T-cell (primary cell): ENCODE measurements at regions not wholly inside any gene's neighbourhood (a gene's known extent, or its start where the extent isn't known, plus 50 kb on each side); places are given as distances from the start of the nearest gene placed in this dataset.

Experiments used
- ATAC-seq, 4 experiments: fragments of 200-7000 bp in 3 of 4; fragments of 150-1000 bp in 1 of 4; cut with Tn5 transposase; replicated peaks in 1 of 4; 1 replicate in 3 of 4; 2 replicates in 1 of 4; pipeline ENCODE4 v1.10.0; 2021; ENCODE audit warnings: moderate library complexity in 3 of 4, mild to moderate bottlenecking in 2 of 4, moderate number of reproducible peaks in 1 of 4
- CTCF ChIA-PET, 2 donors: fragments of 300-600 bp; sonication (Branson Sonifier 250); formaldehyde crosslinking; loops; one replicate each; lab custom pipeline; 2022; ENCODE audit warnings: antibody characterized with exemption in 2 of 2; lab: Charles Lee
- POLR2A ChIA-PET, 2 donors: fragments of 300-600 bp; sonication (Branson Sonifier 250); formaldehyde crosslinking; loops; one replicate each; lab custom pipeline; 2022; ENCODE audit warnings: antibody characterized with exemption in 2 of 2; lab: Charles Lee
- DNase-seq, 35 experiments: peaks; one replicate each; pipeline versions ENCODE4 v3.0.0 to v3.0.0-alpha.2; 2013 to 2023
- H3K27ac ChIP-seq: one replicate; pipeline ENCODE4 v1.5.1; 2013; ENCODE audit warnings: low read length
- H3K27me3 ChIP-seq, 2 experiments: replicated peaks in 1 of 2; 1 replicate in 1 of 2; 2 replicates in 1 of 2; pipeline versions ENCODE4 v1.6.1 to v1.7.0; 2013; ENCODE audit warnings: low read length in 1 of 2, mixed read lengths in 1 of 2; ENCODE audit not compliant: control insufficient read depth in 2 of 2, insufficient read depth in 2 of 2; ENCODE audit errors: extremely low read depth in 1 of 2
- H3K36me3 ChIP-seq, 2 donors: 1 replicate in 1 of 2; 2 replicates in 1 of 2; pipeline versions ENCODE4 v1.6.1 to v1.7.0; 2013; ENCODE audit warnings: low read length in 1 of 2; ENCODE audit not compliant: control insufficient read depth in 2 of 2, insufficient read depth in 1 of 2; ENCODE audit errors: extremely low read depth in 1 of 2
- H3K4me1 ChIP-seq, 2 experiments: 1 replicate in 1 of 2; 2 replicates in 1 of 2; pipeline versions ENCODE4 v1.6.1 to v1.7.0; 2013; ENCODE audit warnings: low read length in 2 of 2, mixed read lengths in 1 of 2; ENCODE audit not compliant: insufficient read depth in 2 of 2, control insufficient read depth in 1 of 2; ENCODE audit errors: extremely low read depth in 1 of 2
- H3K4me3 ChIP-seq, 2 donors: 1 replicate in 1 of 2; 2 replicates in 1 of 2; pipeline versions ENCODE4 v1.5.1 to v1.7.0; 2013; ENCODE audit warnings: mild to moderate bottlenecking in 2 of 2, low read length in 1 of 2, moderate library complexity in 1 of 2; ENCODE audit not compliant: control insufficient read depth in 1 of 2; ENCODE audit errors: extremely low read depth in 1 of 2
- H3K9me3 ChIP-seq: 2 replicates; pipeline ENCODE4 v1.7.0; 2013
- H3K27ac Mint-ChIP-seq, 2 donors: one replicate each; pipeline ENCODE4 v1.8.0; 2020 to 2021; ENCODE audit warnings: mild to moderate bottlenecking in 2 of 2, mixed read lengths in 2 of 2
- H3K27me3 Mint-ChIP-seq, 2 donors: one replicate each; pipeline ENCODE4 v1.8.0; 2021 to 2022; ENCODE audit warnings: mixed read lengths in 2 of 2
- H3K36me3 Mint-ChIP-seq: one replicate; pipeline ENCODE4 v1.8.0; 2021; ENCODE audit warnings: mixed read lengths
- H3K4me1 Mint-ChIP-seq, 3 donors: one replicate each; pipeline ENCODE4 v1.8.0; 2020 to 2022; ENCODE audit warnings: mixed read lengths in 3 of 3, mild to moderate bottlenecking in 1 of 3
- H3K4me3 Mint-ChIP-seq, 3 donors: one replicate each; pipeline ENCODE4 v1.8.0; 2020 to 2022; ENCODE audit warnings: mild to moderate bottlenecking in 3 of 3, mixed read lengths in 3 of 3, moderate library complexity in 3 of 3
- H3K9me3 Mint-ChIP-seq, 3 donors: one replicate each; pipeline ENCODE4 v1.8.0; 2020 to 2022; ENCODE audit warnings: mixed read lengths in 3 of 3
- WGBS: methylation state at CpG from one replicate; pipeline ENCODE4 v1.1.5; 2013; ENCODE audit warnings: missing lambda C conversion rate; ENCODE audit not compliant: insufficient coverage; 5-methylcytosine and 5-hydroxymethylcytosine counted together

GRCh38 chr7:97468493-97468892 lies 263.4 kb upstream of the TAC1 start:
- Mint-ChIP-seq H3K27me3 (peaks cover 5 to 10% of the 10 kb centered on the region in 2 donors), H3K4me1 (no peaks in the 10 kb centered on the region), H3K4me3 (no peak overlapping the region), H3K9me3 (peaks cover 0 to 4% (median 4%) of the 10 kb centered on the region in 3 donors), H3K27ac (no peak overlapping the region), H3K36me3 (no peaks in the 10 kb centered on the region)
- 100% methylated on average over 2 of the region's 3 CpGs for WGBS
- no peaks in the 10 kb centered on the region for H3K9me3 ChIP-seq
- no peak for DNase-seq
- no peak overlapping the region for H3K4me3 ChIP-seq
- no peaks in the 10 kb centered on the region for H3K4me1 ChIP-seq
- ATAC-seq, result no peak
- H3K36me3 ChIP-seq, result no peaks in the 10 kb centered on the region
- ChIA-PET POLR2A (no interaction called here), CTCF (no interaction called here)
- H3K27me3 ChIP-seq, result no peaks in the 10 kb centered on the region
- no peak overlapping the region for H3K27ac ChIP-seq

DNA sequence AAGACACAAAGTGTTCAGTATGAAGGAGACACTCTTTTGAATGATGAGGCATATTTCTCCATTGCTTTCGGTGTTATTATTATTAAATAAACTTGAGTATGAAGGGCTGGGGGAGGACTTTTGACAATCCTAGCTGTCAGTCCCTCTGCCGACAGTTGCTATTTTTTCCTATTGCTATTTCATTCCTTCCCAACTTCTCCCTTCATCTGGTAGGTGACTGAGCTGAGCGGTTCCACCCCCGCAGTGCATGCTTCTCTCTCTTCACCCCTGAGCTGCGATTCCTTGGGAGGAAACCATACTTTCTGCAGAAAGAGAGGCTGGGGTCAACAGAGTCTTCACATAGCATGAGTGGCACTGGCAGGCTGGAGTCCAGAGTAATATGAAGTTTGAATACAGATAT lies 261.2 kb upstream of the TAC1 start:
- no peaks in the 10 kb centered on the region for H3K36me3 Mint-ChIP-seq
- no peak overlapping the region for H3K4me3 Mint-ChIP-seq
- no CpG with 5 or more reads among the region's 5 CpGs for WGBS
- no peaks in the 10 kb centered on the region for H3K4me1 Mint-ChIP-seq
- no peak overlapping the region for H3K27ac Mint-ChIP-seq
- Histone ChIP-seq H3K27me3 (no peaks in the 10 kb centered on the region), H3K36me3 (no peaks in the 10 kb centered on the region), H3K9me3 (no peaks in the 10 kb centered on the region), H3K27ac (no peak overlapping the region), H3K4me3 (no peak overlapping the region), H3K4me1 (no peaks in the 10 kb centered on the region)
- H3K27me3 Mint-ChIP-seq, result peaks cover 3 to 5% of the 10 kb centered on the region in 2 donors
- CTCF ChIA-PET, result no interaction called here
- POLR2A ChIA-PET, result no interaction called here
- ATAC-seq (no peak), DNase-seq (no peak)
- no peaks in the 10 kb centered on the region for H3K9me3 Mint-ChIP-seq

DNA sequence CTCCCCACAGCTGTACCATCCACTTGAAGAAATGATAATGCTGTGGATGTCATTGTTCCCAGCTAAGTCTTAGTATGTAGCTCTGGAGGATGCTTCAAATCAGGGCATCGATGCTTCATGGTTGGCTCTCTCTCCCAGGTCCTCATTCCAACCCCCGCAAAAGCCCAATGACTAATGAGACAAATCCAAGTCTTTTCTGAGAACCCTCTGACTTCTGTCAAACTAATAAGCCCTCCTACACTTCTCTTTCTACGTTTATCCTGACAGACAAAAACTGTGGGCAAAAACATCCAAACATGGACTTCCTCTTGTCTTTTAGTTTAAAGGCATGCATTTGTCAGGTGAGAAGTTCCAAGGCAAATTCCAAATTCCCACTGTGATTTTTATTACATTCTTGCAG lies 260.4 kb upstream of the TAC1 start:
- CTCF ChIA-PET, result no interaction called here
- H3K27ac Mint-ChIP-seq, result no peak overlapping the region

DNA sequence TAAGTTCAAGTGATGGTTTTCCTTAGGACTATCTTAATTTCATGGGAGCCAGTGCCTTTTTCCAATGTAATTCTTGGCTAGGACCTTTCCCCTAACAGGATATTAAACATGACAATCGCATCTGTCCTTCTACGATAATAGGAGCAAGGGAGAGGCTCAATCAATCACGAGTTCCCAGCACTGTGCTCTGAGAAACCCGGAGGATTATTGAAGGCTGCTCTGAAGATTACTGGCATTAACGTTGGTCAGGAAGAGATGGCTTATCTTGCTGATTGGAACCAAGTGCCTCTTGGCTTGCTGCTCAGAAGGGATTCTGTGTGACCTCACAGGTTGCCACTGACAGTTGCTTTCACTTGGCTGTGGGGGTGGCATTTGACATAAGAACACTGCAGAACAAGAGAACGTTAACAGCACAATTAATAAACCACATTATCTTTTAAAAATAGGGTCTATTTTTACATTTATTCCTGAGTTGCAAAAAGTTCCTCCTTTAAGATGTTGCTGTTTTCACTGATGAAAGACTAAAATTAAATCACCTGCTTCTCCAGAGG lies 252.1 kb upstream of the TAC1 start:
- 48% methylated on average over 4 of the region's 6 CpGs for WGBS
- DNase-seq, result no peak
- Histone ChIP-seq H3K27ac (no peak overlapping the region), H3K9me3 (no peaks in the 10 kb centered on the region), H3K36me3 (no peaks in the 10 kb centered on the region), H3K4me1 (no peaks in the 10 kb centered on the region), H3K4me3 (no peak overlapping the region), H3K27me3 (peaks cover 0 to 2% of the 10 kb centered on the region in 2 experiments)
- Mint-ChIP-seq H3K27ac (no peak overlapping the region), H3K9me3 (peaks cover 0 to 5% (median 4%) of the 10 kb centered on the region in 3 donors), H3K36me3 (no peaks in the 10 kb centered on the region), H3K4me3 (no peak overlapping the region), H3K27me3 (peaks cover 0 to 7% of the 10 kb centered on the region in 2 donors), H3K4me1 (no peaks in the 10 kb centered on the region)
- CTCF ChIA-PET, result no interaction called here
- POLR2A ChIA-PET, result no interaction called here
- no peak for ATAC-seq

More for the DNA sequence above, 260.4 kb upstream of the TAC1 start:
- no peak overlapping the region for H3K4me3 ChIP-seq
- H3K9me3 Mint-ChIP-seq, result no peaks in the 10 kb centered on the region
- DNase-seq (no peak), ATAC-seq (no peak)
- no peaks in the 10 kb centered on the region for H3K36me3 ChIP-seq
- H3K27me3 ChIP-seq, result no peaks in the 10 kb centered on the region
- WGBS, result 100% methylated on average over 1 of the region's 3 CpGs
- POLR2A ChIA-PET, result no interaction called here
- peaks cover 3 to 5% of the 10 kb centered on the region in 2 donors for H3K27me3 Mint-ChIP-seq
- no peaks in the 10 kb centered on the region for H3K9me3 ChIP-seq
- H3K4me3 Mint-ChIP-seq, result no peak overlapping the region
- H3K36me3 Mint-ChIP-seq, result no peaks in the 10 kb centered on the region
- no peak overlapping the region for H3K27ac ChIP-seq
- no peaks in the 10 kb centered on the region for H3K4me1 Mint-ChIP-seq
- no peaks in the 10 kb centered on the region for H3K4me1 ChIP-seq

DNA sequence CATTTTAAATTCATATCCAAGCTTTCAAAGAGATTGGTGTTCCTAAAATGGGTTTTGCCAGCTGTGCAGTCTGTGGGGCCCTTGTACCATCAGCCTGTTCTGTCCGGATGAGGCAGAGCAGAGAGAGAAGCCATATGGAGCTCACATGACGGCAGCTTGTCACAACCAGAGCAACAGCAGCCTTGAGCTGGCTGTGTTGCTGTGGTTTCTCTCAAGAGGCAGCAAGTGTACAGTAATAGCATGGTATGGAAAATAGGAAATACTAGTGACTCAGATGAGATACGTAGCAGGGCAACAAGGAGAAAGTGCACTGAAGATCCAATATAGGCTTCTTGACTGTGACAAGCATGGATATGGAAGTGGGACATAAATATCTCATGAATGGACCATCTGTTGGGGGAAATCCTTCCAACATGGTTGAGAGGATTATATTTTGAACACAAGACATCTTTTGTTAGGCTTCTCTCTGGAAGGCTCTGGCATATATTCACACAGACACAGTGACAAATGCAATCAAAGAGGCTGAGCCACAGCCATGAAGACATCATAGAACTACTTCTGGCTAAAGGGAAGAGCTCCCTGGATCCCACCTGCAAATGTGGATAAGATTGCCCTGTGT lies 251.0 kb upstream of the TAC1 start:
- Histone ChIP-seq H3K4me1 (no peaks in the 10 kb centered on the region), H3K4me3 (no peak overlapping the region), H3K27me3 (peaks cover 0 to 2% of the 10 kb centered on the region in 2 experiments), H3K27ac (no peak overlapping the region), H3K9me3 (no peaks in the 10 kb centered on the region), H3K36me3 (no peaks in the 10 kb centered on the region)
- Mint-ChIP-seq H3K4me1 (no peaks in the 10 kb centered on the region), H3K27me3 (peaks cover 0 to 7% of the 10 kb centered on the region in 2 donors), H3K4me3 (no peak overlapping the region), H3K9me3 (peaks cover 0 to 5% (median 4%) of the 10 kb centered on the region in 3 donors), H3K27ac (no peak overlapping the region), H3K36me3 (no peaks in the 10 kb centered on the region)
- WGBS, result 86% methylated on average over 3 of the region's 3 CpGs
- no peak for ATAC-seq
- POLR2A ChIA-PET, result no interaction called here
- no peak for DNase-seq
- CTCF ChIA-PET, result no interaction called here

DNA sequence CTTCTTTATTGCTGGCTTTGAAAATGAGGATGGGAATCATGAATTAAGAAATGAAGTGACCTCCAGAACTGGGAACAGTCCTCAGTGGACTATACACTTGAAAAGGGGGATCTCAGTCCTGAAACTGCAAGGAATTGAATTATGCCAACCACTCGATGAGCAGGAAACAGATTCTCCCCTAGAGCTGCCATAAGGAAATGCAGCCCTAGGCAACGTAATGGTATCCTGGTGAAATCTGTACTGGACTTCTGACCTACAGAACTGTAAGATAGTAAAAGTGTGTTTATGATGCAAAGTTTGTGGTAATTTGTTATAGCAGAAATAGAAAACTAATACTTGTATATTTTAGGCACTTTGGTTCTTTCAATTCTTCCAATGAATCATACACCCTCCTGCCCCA lies 236.4 kb upstream of the TAC1 start:
- DNase-seq (no peak), ATAC-seq (no peak)
- Histone ChIP-seq H3K27me3 (no peaks in the 10 kb centered on the region), H3K4me3 (no peak overlapping the region), H3K36me3 (no peaks in the 10 kb centered on the region), H3K9me3 (no peaks in the 10 kb centered on the region), H3K27ac (no peak overlapping the region), H3K4me1 (no peaks in the 10 kb centered on the region)
- Mint-ChIP-seq H3K4me3 (no peak overlapping the region), H3K27ac (no peak overlapping the region), H3K9me3 (peaks cover 0 to 4% (median 0%) of the 10 kb centered on the region in 3 donors), H3K27me3 (no peaks in the 10 kb centered on the region), H3K36me3 (no peaks in the 10 kb centered on the region), H3K4me1 (no peaks in the 10 kb centered on the region)
- ChIA-PET CTCF (no interaction called here), POLR2A (no interaction called here)
- 50% methylated on average over 2 of the region's 2 CpGs for WGBS
